GM06990 (cell line): ENCODE measurements at regions not wholly inside any gene's neighbourhood (a gene's known extent, or its start where the extent isn't known, plus 50 kb on each side); places are given as distances from the start of the nearest gene placed in this dataset.

Experiments used
- DNase-seq: peaks from one replicate; pipeline ENCODE4 v3.0.0-alpha.2; 2011; ENCODE audit not compliant: insufficient read length; ENCODE audit errors: extremely low read depth
- H3K27me3 ChIP-seq: replicated peaks from 2 replicates; pipeline ENCODE4 v1.6.0; 2011; ENCODE audit warnings: low read length; ENCODE audit not compliant: control insufficient read depth, insufficient read depth
- H3K36me3 ChIP-seq: 2 replicates; pipeline ENCODE4 v1.5.1; 2011; ENCODE audit warnings: low read length; ENCODE audit not compliant: control insufficient read depth, insufficient read depth
- H3K4me3 ChIP-seq: replicated peaks from 2 replicates; pipeline ENCODE4 v1.5.1; 2011; ENCODE audit warnings: low read depth, mild to moderate bottlenecking, control low read depth, low read length
- CTCF ChIP-seq: IDR thresholded peaks from 2 replicates; pipeline ENCODE4 v1.5.1; 2011; ENCODE audit warnings: low read length, control low read depth, mild to moderate bottlenecking, inconsistent platforms; ENCODE audit not compliant: insufficient read depth, poor library complexity, severe bottlenecking

GRCh38 chr20:48352042-48352441 is 475.8 kb downstream of the PREX1 start:
- Histone ChIP-seq H3K27me3 (no peaks in the 10 kb centered on the region), H3K4me3 (no peak overlapping the region), H3K36me3 (no peaks in the 10 kb centered on the region)
- no peak for TF ChIP-seq CTCF
- DNase-seq: no peak

- Histone ChIP-seq H3K4me3 (no peak overlapping the region), H3K36me3 (no peaks in the 10 kb centered on the region), H3K27me3 (no peaks in the 10 kb centered on the region)
- peak; percentile 69 for TF ChIP-seq CTCF
- DNase-seq: peak; percentile 37
Measured at GRCh38 chr20:48350313-48350988, 477.3 kb downstream of the PREX1 start.

- H3K36me3 ChIP-seq: no peaks in the 10 kb centered on the region
- no peak overlapping the region for H3K4me3 ChIP-seq
- no peaks in the 10 kb centered on the region for H3K27me3 ChIP-seq
- no peak for DNase-seq
- TF ChIP-seq CTCF: no peak
Measured at GRCh38 chr20:48349656-48350055, 478.1 kb downstream of the PREX1 start.

- H3K27me3 ChIP-seq: no peaks in the 10 kb centered on the region
- H3K4me3 ChIP-seq: no peak overlapping the region
- TF ChIP-seq CTCF: no peak
- DNase-seq: no peak
- H3K36me3 ChIP-seq: no peaks in the 10 kb centered on the region
Measured at GRCh38 chr20:48348022-48348421, 479.8 kb downstream of the PREX1 start.

- Histone ChIP-seq H3K27me3 (no peaks in the 10 kb centered on the region), H3K36me3 (no peaks in the 10 kb centered on the region), H3K4me3 (no peak overlapping the region)
- no peak for DNase-seq
- no peak for TF ChIP-seq CTCF
Measured at GRCh38 chr20:48342822-48343513, 484.8 kb downstream of the PREX1 start.
